ENCODE measurements at regions not wholly inside any gene's neighbourhood (a gene's known extent, or its start where the extent isn't known, plus 50 kb on each side); places are given as distances from the start of the nearest gene placed in this dataset.

DNA sequence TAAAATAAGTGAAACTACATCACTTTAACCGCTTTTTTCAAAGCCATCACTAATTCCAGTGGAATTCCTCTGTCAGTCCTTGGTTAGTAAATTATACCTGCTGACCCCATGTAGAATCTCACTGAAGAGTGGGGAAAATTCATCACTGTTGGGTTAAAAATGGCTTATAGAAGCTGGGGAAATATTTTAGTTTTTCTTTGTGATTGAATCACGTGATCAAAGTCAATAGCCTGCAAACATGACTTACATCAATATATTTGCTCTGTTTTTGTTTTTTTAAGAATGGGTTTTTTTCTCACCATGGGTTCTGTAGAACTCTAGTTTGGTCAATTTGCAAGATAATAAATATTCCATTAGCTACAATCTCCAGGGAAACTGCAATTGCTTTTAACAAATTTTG lies 445.2 kb upstream of the FAM47C start:
- DNase-seq (no peak), ATAC-seq (no peak)
- Histone ChIP-seq H3K9me3 (no peaks in the 10 kb centered on the region), H3K36me3 (ENCODE audit: low read depth) (no peaks in the 10 kb centered on the region), H3K4me3 (no peak overlapping the region), H3K4me1 (ENCODE audit: low read depth) (no peaks in the 10 kb centered on the region)
- TF ChIP-seq, protein P1, sequence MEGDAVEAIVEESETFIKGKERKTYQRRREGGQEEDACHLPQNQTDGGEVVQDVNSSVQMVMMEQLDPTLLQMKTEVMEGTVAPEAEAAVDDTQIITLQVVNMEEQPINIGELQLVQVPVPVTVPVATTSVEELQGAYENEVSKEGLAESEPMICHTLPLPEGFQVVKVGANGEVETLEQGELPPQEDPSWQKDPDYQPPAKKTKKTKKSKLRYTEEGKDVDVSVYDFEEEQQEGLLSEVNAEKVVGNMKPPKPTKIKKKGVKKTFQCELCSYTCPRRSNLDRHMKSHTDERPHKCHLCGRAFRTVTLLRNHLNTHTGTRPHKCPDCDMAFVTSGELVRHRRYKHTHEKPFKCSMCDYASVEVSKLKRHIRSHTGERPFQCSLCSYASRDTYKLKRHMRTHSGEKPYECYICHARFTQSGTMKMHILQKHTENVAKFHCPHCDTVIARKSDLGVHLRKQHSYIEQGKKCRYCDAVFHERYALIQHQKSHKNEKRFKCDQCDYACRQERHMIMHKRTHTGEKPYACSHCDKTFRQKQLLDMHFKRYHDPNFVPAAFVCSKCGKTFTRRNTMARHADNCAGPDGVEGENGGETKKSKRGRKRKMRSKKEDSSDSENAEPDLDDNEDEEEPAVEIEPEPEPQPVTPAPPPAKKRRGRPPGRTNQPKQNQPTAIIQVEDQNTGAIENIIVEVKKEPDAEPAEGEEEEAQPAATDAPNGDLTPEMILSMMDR (IDR thresholded peaks at IDR 0.05), result no peak
- intact Hi-C loops (cut with DNase I, micrococcal nuclease), result no loop called here

- Histone ChIP-seq H3K4me1 (ENCODE audit: low read depth) (no peaks in the 10 kb centered on the region), H3K9me3 (no peaks in the 10 kb centered on the region), H3K4me3 (no peak overlapping the region), H3K36me3 (ENCODE audit: low read depth) (no peaks in the 10 kb centered on the region)
- DNase-seq, result no peak
- intact Hi-C loops (cut with DNase I, micrococcal nuclease), result no loop called here
- ATAC-seq, result no peak
- TF ChIP-seq, protein P1 (IDR thresholded peaks at IDR 0.05), result no peak
Observed at GRCh38 chrX:36568946-36569345, 439.2 kb upstream of the FAM47C start.

DNA sequence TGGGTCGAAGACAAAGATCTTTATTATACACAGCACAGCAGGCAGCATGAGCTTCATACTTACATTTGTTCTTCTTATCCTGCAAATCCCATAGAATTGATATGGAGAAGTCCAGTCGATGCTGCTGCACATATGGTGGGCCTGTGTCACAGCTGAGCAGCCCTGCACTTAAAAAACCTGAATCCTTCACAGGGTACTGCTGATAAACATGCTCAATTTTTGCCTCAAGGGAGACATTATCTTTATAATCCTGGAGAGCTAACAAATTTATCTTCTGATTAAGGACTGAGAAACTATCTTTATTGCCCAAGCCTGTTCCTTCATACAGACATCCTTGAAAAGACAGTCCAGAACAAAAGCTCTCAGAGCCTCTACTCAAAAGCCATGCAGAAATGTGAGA lies 434.4 kb upstream of the FAM47C start:
- ATAC-seq, result no peak
- Histone ChIP-seq H3K36me3 (ENCODE audit: low read depth) (no peaks in the 10 kb centered on the region), H3K9me3 (no peaks in the 10 kb centered on the region), H3K4me3 (no peak overlapping the region), H3K4me1 (ENCODE audit: low read depth) (no peaks in the 10 kb centered on the region)
- TF ChIP-seq, protein P1 (IDR thresholded peaks at IDR 0.05), result no peak
- no peak for DNase-seq
- intact Hi-C loops (cut with DNase I, micrococcal nuclease), result no loop called here

DNA sequence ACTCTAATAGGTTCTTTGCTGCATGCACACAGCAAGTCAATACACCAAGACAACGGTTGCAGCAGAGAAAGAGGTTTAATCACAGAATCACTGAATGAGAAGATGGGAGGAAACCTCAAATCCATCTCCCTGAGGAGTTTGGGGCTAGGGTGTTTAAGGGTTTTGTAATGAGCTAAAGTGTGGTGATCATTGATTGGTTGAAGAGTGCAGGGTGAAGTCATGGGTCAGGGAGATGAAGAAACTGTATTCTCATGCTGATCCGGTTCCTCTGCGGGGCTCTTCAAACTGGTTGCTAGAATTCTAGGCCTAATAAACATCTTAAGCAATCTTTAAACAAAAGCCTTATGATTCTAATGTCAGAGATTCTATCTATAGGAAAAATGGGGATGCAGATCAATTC lies 432.5 kb upstream of the FAM47C start:
- ATAC-seq (no peak), DNase-seq (no peak)
- H3K9me3 ChIP-seq, result no peaks in the 10 kb centered on the region
- no peak overlapping the region for H3K4me3 ChIP-seq
- intact Hi-C loops (cut with DNase I, micrococcal nuclease), result no loop called here
- TF ChIP-seq, protein P1 (IDR thresholded peaks at IDR 0.05), result no peak
- no peaks in the 10 kb centered on the region for H3K36me3 ChIP-seq (ENCODE audit: low read depth)
- H3K4me1 ChIP-seq (ENCODE audit: low read depth), result no peaks in the 10 kb centered on the region

GRCh38 chrX:36577006-36577405 lies 431.2 kb upstream of the FAM47C start:
- DNase-seq (no peak), ATAC-seq (no peak)
- Histone ChIP-seq H3K4me3 (no peak overlapping the region), H3K9me3 (no peaks in the 10 kb centered on the region), H3K4me1 (ENCODE audit: low read depth) (no peaks in the 10 kb centered on the region), H3K36me3 (ENCODE audit: low read depth) (no peaks in the 10 kb centered on the region)
- intact Hi-C loops (cut with DNase I, micrococcal nuclease), result no loop called here
- TF ChIP-seq, protein P1 (IDR thresholded peaks at IDR 0.05), result no peak

- Histone ChIP-seq H3K36me3 (ENCODE audit: low read depth) (no peaks in the 10 kb centered on the region), H3K4me3 (no peak overlapping the region), H3K9me3 (no peaks in the 10 kb centered on the region), H3K4me1 (ENCODE audit: low read depth) (no peaks in the 10 kb centered on the region)
- no peak for DNase-seq
- ATAC-seq, result no peak
- TF ChIP-seq, protein P1 (IDR thresholded peaks at IDR 0.05), result no peak
- intact Hi-C loops (cut with DNase I, micrococcal nuclease), result no loop called here
Observed at GRCh38 chrX:36581030-36581429, 427.1 kb upstream of the FAM47C start.
